ENCODE measurements at regions not wholly inside any gene's neighbourhood (a gene's known extent, or its start where the extent isn't known, plus 50 kb on each side); places are given as distances from the start of the nearest gene placed in this dataset.
A peak's percentile ranks its signal among the peaks of the same experiment; 100 is the strongest.
"Not testable (repeated sequence)": the region's sequence is repeated elsewhere in the genome, so short reads cannot be mapped to it uniquely, and the experiment has no call there.

DNA sequence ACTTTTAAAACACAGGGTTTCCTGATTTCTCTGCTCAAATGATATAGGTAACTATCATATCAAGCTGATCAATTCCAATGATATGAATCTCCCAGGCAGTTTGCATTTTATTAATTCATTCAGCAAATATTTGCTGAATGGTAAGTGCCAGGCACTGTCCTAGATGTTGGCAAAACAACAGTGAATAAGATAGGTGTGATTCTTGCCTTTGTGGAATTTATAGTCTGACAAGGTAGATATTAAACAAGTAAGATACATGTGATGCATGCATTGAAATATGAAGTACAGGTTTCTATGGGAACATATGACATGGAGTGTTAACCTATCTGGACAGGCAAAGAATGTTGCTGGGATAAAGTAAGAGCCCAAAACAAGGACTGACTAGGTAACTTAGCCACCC lies 231.8 kb upstream of the DAB2 start:
- H3K4me3 ChIP-seq (ENCODE audit: low read length) = no peak overlapping the region
- no peak for DNase-seq (ENCODE audit: low read depth)
- TF ChIP-seq, protein P1, sequence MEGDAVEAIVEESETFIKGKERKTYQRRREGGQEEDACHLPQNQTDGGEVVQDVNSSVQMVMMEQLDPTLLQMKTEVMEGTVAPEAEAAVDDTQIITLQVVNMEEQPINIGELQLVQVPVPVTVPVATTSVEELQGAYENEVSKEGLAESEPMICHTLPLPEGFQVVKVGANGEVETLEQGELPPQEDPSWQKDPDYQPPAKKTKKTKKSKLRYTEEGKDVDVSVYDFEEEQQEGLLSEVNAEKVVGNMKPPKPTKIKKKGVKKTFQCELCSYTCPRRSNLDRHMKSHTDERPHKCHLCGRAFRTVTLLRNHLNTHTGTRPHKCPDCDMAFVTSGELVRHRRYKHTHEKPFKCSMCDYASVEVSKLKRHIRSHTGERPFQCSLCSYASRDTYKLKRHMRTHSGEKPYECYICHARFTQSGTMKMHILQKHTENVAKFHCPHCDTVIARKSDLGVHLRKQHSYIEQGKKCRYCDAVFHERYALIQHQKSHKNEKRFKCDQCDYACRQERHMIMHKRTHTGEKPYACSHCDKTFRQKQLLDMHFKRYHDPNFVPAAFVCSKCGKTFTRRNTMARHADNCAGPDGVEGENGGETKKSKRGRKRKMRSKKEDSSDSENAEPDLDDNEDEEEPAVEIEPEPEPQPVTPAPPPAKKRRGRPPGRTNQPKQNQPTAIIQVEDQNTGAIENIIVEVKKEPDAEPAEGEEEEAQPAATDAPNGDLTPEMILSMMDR (IDR thresholded peaks at IDR 0.05; ENCODE audit: insufficient read depth, low read depth, low read length, missing control alignments) = no peak

DNA sequence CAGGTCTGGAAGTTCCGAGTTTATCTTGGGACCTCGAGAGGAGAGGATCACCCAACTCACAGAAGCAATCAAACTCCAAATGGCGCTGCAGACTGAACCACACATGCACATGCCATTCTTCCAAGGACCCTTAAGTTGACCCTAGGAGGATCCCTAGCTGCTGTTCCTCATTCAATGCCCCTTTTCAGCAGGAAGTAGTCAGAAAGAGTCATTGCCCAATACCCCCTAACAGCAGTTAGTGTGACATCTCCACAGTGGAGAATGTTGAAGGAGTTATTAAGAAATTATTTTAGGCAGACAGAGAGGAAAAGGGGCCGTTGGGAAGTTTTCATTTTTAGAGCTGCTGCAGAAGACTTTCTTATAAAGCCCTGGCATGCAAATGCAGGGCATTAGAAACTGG lies 229.9 kb upstream of the DAB2 start:
- TF ChIP-seq, protein P1 (IDR thresholded peaks at IDR 0.05; ENCODE audit: insufficient read depth, low read depth, low read length, missing control alignments) = no peak
- no peak for DNase-seq (ENCODE audit: low read depth)
- no peak overlapping the region for H3K4me3 ChIP-seq (ENCODE audit: low read length)

DNA sequence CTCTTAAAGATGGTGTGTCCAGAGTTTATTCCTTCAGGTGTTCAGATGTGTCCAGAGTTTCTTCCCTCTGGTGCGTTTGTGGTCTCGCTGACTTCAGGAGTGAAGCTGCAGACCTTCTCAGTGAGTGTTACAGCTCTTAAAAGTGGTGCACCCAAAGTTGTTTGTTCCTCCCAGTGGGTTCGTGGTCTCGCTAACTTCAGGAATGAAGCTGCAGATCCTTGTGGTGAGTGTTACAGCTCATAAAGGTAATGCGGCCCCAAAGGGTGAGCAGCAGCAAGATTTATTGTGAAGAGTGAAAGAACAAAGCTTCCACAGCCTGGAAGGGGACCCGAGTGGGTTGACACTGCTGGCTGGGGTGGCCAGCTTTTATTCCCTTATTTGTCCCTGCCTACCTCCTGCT lies 227.7 kb upstream of the DAB2 start:
- DNase-seq (ENCODE audit: low read depth); H3K4me3 ChIP-seq (ENCODE audit: low read length): not testable (repeated sequence)

DNA sequence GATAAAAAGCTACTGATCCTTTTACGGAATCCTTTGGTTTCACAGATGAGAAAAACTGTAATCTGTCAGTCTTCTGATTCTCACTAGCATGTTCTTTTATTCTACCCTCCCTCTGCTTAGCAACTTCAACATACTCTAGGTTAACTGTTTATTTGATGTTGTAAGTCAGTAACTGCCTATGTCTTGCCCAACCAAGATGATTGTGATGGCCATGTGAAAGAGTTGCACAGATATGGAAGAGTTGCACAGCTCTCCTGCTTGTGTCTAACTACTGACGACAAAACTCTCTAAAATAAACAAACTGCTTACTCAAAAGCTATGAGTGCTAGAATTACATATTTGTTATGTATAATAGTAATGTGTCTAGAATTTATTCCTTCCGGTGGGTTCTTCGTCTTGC lies 227.3 kb upstream of the DAB2 start:
- no peak for DNase-seq (ENCODE audit: low read depth)
- TF ChIP-seq, protein P1 (IDR thresholded peaks at IDR 0.05; ENCODE audit: insufficient read depth, low read depth, low read length, missing control alignments) = no peak
- no peak overlapping the region for H3K4me3 ChIP-seq (ENCODE audit: low read length)

DNA sequence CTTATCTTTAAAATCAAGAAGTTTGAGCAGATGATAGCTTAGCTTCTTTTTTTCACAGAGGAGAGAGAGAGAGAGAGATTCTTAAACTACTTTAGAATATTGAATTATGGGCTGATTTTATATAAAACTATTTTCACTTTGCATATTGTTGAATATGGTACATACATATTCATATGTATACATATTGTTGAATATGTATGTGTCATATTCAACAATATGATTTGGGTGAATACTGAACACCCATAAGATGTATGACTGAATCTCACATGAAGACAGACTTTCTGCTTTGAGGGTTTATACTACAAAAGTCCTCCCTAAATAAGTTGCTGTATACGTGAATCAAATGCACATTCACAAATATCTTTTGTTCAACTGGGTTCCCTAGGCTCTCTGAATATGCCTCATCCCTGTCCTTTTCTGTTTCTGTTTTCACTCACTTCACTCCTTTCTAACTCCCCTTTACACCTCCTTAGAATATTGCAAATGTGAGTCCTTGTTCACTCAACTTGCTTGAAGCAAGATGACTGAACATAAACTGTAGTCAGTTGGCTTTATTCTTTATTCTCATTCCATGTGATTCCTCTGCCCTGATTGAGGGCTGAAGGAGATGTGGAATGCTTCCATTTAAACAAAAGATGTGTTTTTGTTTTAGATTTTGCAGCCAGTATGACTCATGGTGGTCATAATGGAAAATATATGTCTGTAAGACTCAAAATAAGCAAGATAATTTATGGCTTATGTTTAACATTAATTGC lies 225.4 kb upstream of the DAB2 start:
- DNase-seq (ENCODE audit: low read depth) = no peak
- no peak overlapping the region for H3K4me3 ChIP-seq (ENCODE audit: low read length)
- TF ChIP-seq, protein P1 (IDR thresholded peaks at IDR 0.05; ENCODE audit: insufficient read depth, low read depth, low read length, missing control alignments) = no peak

DNA sequence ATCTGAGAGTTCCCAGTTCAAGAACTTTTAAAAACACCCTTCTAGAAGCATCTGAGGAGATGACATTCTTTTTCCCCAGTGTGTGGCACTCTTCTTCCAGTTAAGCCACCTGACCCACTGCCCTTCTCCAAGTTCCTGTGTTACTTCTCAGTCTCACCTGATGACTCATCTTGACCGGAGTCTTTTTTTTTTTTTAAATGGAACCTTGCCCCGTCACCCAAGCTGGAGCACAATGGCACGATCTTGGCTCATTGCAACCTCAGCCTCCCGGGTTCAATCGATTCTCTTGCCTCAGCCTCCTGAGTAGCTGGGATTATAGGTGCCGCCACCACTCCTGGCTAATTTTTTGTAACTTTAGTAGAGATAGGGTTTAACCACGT lies 224.1 kb upstream of the DAB2 start:
- DNase-seq (ENCODE audit: low read depth) = peak; percentile 73
- TF ChIP-seq, protein P1 (IDR thresholded peaks at IDR 0.05; ENCODE audit: insufficient read depth, low read depth, low read length, missing control alignments) = no peak
- no peak overlapping the region for H3K4me3 ChIP-seq (ENCODE audit: low read length)

DNA sequence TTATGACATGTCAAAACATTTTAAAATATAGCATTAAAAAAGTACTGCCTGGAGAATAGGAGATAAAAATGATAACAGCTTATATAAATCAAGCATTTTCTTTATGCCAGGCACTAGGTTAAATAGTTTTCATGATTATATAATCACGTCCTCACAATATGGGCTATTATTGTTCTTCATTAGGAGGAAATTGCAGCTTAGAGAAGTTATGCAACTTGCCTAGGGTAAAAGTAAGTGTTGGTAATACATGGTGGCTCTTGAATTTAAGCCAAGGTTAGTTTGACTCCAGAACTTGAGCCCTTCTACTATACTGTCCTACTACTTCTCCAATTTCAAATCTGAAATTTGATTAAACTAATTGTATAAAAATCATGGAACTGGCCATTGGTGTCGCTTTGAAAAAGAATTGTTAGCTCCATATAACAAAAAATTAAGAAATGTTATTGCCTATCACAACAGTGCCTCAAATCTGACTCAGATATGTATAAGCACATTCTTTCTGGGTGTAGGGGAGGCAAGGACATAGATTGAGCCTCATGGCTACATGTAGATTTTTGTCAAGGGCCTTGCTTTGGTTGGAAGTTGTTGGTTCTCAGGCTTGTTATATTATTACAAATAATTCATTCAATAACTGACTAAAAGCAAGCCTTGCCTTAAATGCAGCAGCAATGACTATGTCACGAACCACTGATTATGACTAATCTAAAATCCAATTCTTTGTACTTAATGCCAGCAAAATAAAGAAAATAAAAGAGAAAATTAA lies 223.5 kb upstream of the DAB2 start:
- TF ChIP-seq, protein P1 (IDR thresholded peaks at IDR 0.05; ENCODE audit: insufficient read depth, low read depth, low read length, missing control alignments) = no peak
- H3K4me3 ChIP-seq (ENCODE audit: low read length) = no peak overlapping the region
- peak; percentile 47 for DNase-seq (ENCODE audit: low read depth)
